Natural killer cell (primary cell): ENCODE measurements at regions not wholly inside any gene's neighbourhood (a gene's known extent, or its start where the extent isn't known, plus 50 kb on each side); places are given as distances from the start of the nearest gene placed in this dataset.

Source experiments
- ATAC-seq, 3 donors: fragments of 150-1000 bp in 2 of 3; fragments of 200-7000 bp in 1 of 3; cut with Tn5 transposase; 1 replicate in 1 of 3; 2 replicates in 2 of 3; pipeline ENCODE4 v1.10.0; 2021; ENCODE audit warnings: mild to moderate bottlenecking in 2 of 3, moderate library complexity in 2 of 3
- DNase-seq, 2 donors: peaks; one replicate each; pipeline versions ENCODE4 v3.0.0 to v3.0.0-alpha.2; 2013 to 2021; ENCODE audit warnings: mixed read lengths in 1 of 2
- H3K27ac ChIP-seq: one replicate; pipeline ENCODE4 v1.5.1; 2013; ENCODE audit warnings: mild to moderate bottlenecking, low read length
- H3K27me3 ChIP-seq: one replicate; pipeline ENCODE4 v1.6.1; 2013; ENCODE audit warnings: low read length; ENCODE audit not compliant: control insufficient read depth, insufficient read depth
- H3K36me3 ChIP-seq: one replicate; pipeline ENCODE4 v1.6.1; 2013; ENCODE audit warnings: low read length; ENCODE audit not compliant: control insufficient read depth, insufficient read depth
- H3K4me1 ChIP-seq: one replicate; pipeline ENCODE4 v1.6.1; 2013; ENCODE audit warnings: low read length; ENCODE audit not compliant: control insufficient read depth, insufficient read depth
- H3K4me3 ChIP-seq: one replicate; pipeline ENCODE4 v1.5.1; 2013; ENCODE audit warnings: low read length
- H3K9me3 ChIP-seq: one replicate; pipeline ENCODE4 v1.6.1; 2013; ENCODE audit warnings: low read length; ENCODE audit not compliant: control insufficient read depth, insufficient read depth
- H3K27ac Mint-ChIP-seq, 2 donors: one replicate each; pipeline ENCODE4 v1.8.0; 2022; ENCODE audit warnings: mild to moderate bottlenecking in 2 of 2, mixed read lengths in 2 of 2, moderate library complexity in 1 of 2
- H3K27me3 Mint-ChIP-seq, 2 donors: one replicate each; pipeline ENCODE4 v1.8.0; 2022; ENCODE audit warnings: low read depth in 2 of 2, mixed read lengths in 2 of 2
- H3K36me3 Mint-ChIP-seq: one replicate; pipeline ENCODE4 v1.8.0; 2022; ENCODE audit warnings: mixed read lengths
- H3K4me1 Mint-ChIP-seq, 2 donors: one replicate each; pipeline ENCODE4 v1.8.0; 2022; ENCODE audit warnings: mixed read lengths in 2 of 2
- H3K4me3 Mint-ChIP-seq: one replicate; pipeline ENCODE4 v1.8.0; 2022; ENCODE audit warnings: mild to moderate bottlenecking, moderate library complexity, mixed read lengths
- H3K9me3 Mint-ChIP-seq, 2 donors: one replicate each; pipeline ENCODE4 v1.8.0; 2022; ENCODE audit warnings: mixed read lengths in 2 of 2
- WGBS: methylation state at CpG from one replicate; pipeline ENCODE4 v1.1.7; 2013; ENCODE audit warnings: missing lambda C conversion rate; ENCODE audit not compliant: insufficient coverage; 5-methylcytosine and 5-hydroxymethylcytosine counted together
- intact Hi-C: fragments of 100-400 bp; cut with micrococcal nuclease; formaldehyde crosslinking; loops from one replicate; pipeline ENCODE4 v1.14.2; 2022
- TF ChIP-seq, protein P1 (sequence below): fragments of 200-600 bp; IDR thresholded peaks from one replicate; pipeline ENCODE4 v1.8.0; 2022; ENCODE audit warnings: antibody characterized with exemption

DNA sequence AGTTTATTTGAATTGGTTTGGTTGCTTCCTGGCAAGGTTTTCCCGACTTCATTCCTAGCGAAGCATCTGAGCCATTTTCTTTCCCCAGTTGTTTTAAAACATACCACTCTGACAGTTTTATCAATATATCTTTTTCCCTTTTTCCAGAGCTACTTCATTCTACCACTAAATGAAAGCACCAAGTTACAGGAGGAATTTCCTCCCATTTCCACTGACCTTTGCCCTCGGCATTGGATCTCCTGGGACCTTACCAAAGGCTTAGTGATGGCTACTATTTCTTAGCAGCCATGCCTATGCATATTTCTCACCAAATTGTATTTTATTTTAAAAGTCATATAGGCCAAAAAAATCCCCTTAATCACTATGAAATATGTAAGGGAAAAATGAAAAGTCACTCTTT, 150.5 kb downstream of the ZNF330 start:
- H3K27me3 ChIP-seq = no peaks in the 10 kb centered on the region
- intact Hi-C loops = no loop called here
- no peaks in the 10 kb centered on the region for H3K27me3 Mint-ChIP-seq
- H3K4me1 Mint-ChIP-seq = no peaks in the 10 kb centered on the region
- H3K4me3 ChIP-seq = no peak overlapping the region
- no peak overlapping the region for H3K27ac ChIP-seq
- TF ChIP-seq, protein P1, sequence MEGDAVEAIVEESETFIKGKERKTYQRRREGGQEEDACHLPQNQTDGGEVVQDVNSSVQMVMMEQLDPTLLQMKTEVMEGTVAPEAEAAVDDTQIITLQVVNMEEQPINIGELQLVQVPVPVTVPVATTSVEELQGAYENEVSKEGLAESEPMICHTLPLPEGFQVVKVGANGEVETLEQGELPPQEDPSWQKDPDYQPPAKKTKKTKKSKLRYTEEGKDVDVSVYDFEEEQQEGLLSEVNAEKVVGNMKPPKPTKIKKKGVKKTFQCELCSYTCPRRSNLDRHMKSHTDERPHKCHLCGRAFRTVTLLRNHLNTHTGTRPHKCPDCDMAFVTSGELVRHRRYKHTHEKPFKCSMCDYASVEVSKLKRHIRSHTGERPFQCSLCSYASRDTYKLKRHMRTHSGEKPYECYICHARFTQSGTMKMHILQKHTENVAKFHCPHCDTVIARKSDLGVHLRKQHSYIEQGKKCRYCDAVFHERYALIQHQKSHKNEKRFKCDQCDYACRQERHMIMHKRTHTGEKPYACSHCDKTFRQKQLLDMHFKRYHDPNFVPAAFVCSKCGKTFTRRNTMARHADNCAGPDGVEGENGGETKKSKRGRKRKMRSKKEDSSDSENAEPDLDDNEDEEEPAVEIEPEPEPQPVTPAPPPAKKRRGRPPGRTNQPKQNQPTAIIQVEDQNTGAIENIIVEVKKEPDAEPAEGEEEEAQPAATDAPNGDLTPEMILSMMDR = no peak
- ATAC-seq = no peak
- no peak for DNase-seq
- H3K27ac Mint-ChIP-seq = no peak overlapping the region
- H3K9me3 ChIP-seq = no peaks in the 10 kb centered on the region
- no peaks in the 10 kb centered on the region for H3K4me1 ChIP-seq
- peaks cover 13% of the 10 kb centered on the region for H3K36me3 Mint-ChIP-seq
- 90% methylated on average over 3 of the region's 3 CpGs for WGBS
- no peaks in the 10 kb centered on the region for H3K36me3 ChIP-seq
- H3K4me3 Mint-ChIP-seq = no peak overlapping the region
- peaks cover 0 to 2% of the 10 kb centered on the region in 2 donors for H3K9me3 Mint-ChIP-seq

DNA sequence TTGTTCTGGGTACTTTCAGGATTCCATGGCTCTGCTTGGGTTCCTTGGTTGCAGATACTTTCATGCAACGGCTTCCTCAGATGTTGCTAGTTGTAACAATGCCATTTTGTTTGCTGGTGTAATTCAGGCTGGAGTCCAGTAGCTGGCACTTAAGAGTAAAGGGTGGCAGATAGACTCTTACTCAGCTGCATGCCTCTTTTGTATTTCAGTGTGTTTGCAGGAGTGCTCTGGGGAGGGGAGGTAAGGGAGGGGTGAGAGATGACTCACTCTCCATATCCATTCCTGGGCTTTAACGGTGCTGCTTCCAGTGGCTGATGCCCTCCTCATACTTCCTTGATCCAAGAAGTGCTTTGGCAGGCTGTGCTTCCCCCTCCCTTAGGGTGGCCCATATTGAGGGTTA, 155.2 kb downstream of the ZNF330 start:
- WGBS = 77% methylated on average over 1 of the region's 2 CpGs
- no peaks in the 10 kb centered on the region for H3K27me3 Mint-ChIP-seq
- ATAC-seq = no peak
- Histone ChIP-seq H3K27me3 (no peaks in the 10 kb centered on the region), H3K4me3 (no peak overlapping the region), H3K4me1 (no peaks in the 10 kb centered on the region), H3K36me3 (no peaks in the 10 kb centered on the region), H3K27ac (no peak overlapping the region), H3K9me3 (no peaks in the 10 kb centered on the region)
- TF ChIP-seq, protein P1 = no peak
- H3K36me3 Mint-ChIP-seq = peaks cover 5% of the 10 kb centered on the region
- H3K4me1 Mint-ChIP-seq = no peaks in the 10 kb centered on the region
- H3K27ac Mint-ChIP-seq = no peak overlapping the region
- H3K4me3 Mint-ChIP-seq = no peak overlapping the region
- peaks cover 6 to 10% of the 10 kb centered on the region in 2 donors for H3K9me3 Mint-ChIP-seq
- DNase-seq = no peak
- intact Hi-C loops = no loop called here

DNA sequence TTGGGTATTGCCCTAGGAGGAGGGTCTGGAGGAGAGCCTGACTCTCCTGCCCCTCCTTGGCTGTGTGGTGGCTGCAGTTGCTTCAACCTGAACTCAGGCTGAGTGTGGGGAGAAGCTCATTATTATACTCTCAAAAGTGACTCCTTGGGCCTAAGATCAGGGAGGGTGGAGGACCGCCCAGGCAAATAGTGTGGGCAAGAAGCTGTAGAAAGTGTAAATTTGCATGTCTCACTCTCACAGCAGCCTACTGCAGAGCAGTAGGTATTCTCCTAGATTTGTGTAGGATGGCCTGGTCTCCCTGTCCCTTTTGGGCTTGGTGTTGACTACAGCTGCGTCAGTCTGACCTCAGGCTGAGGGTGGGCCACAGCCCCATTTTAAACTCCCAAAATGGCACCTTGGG, 156.1 kb downstream of the ZNF330 start:
- Mint-ChIP-seq H3K36me3 (peaks cover 5% of the 10 kb centered on the region), H3K4me3 (no peak overlapping the region), H3K9me3 (peaks cover 6 to 10% of the 10 kb centered on the region in 2 donors), H3K27ac (no peak overlapping the region), H3K4me1 (no peaks in the 10 kb centered on the region), H3K27me3 (no peaks in the 10 kb centered on the region)
- intact Hi-C loops = no loop called here
- DNase-seq = no peak
- Histone ChIP-seq H3K36me3 (no peaks in the 10 kb centered on the region), H3K4me3 (no peak overlapping the region), H3K27me3 (no peaks in the 10 kb centered on the region), H3K27ac (no peak overlapping the region), H3K4me1 (no peaks in the 10 kb centered on the region), H3K9me3 (no peaks in the 10 kb centered on the region)
- ATAC-seq = no peak
- WGBS = 86% methylated on average over 2 of the region's 2 CpGs
- TF ChIP-seq, protein P1 = no peak

DNA sequence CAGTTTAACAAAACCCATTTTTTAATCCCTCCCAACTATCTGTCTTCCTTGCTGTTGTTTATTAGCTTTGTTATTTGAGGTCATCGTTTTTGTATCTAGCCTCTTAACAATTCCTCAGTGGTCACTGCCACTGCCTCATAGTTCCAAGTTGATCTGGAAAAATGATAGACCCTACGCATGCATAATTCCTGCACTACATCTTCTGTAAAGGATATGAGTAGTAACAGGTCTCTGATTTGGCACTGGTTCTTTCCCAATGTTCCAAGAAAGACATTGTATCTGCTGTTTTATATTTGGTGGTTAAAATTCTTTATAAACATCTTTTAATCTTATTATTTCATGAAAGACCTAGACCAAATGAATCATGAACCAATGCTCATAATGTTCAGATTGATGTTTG, 166.6 kb downstream of the ZNF330 start:
- Mint-ChIP-seq H3K27me3 (no peaks in the 10 kb centered on the region), H3K4me1 (no peaks in the 10 kb centered on the region), H3K36me3 (no peaks in the 10 kb centered on the region), H3K9me3 (no peaks in the 10 kb centered on the region), H3K4me3 (no peak overlapping the region), H3K27ac (no peak overlapping the region)
- Histone ChIP-seq H3K4me3 (no peak overlapping the region), H3K9me3 (no peaks in the 10 kb centered on the region), H3K36me3 (no peaks in the 10 kb centered on the region), H3K27ac (no peak overlapping the region), H3K4me1 (no peaks in the 10 kb centered on the region), H3K27me3 (no peaks in the 10 kb centered on the region)
- WGBS = 100% methylated on average over 1 of the region's 2 CpGs
- intact Hi-C loops = no loop called here
- ATAC-seq (no peak), DNase-seq (no peak)
- TF ChIP-seq, protein P1 = no peak
